VCaP (cell line): ENCODE measurements at regions not wholly inside any gene's neighbourhood (a gene's known extent, or its start where the extent isn't known, plus 50 kb on each side); places are given as distances from the start of the nearest gene placed in this dataset.
A peak's percentile ranks its signal among the peaks of the same experiment; 100 is the strongest.
"Not testable (repeated sequence)": the region's sequence is repeated elsewhere in the genome, so short reads cannot be mapped to it uniquely, and the experiment has no call there.

Experiments used
- H3K27ac ChIP-seq: fragments of 450-650 bp; 2 replicates; pipeline ENCODE4 v1.5.1; 2017
- CTCF ChIP-seq: fragments of 450-650 bp; conservative IDR thresholded peaks from 2 replicates; pipeline ENCODE4 v1.5.1; 2017; ENCODE audit warnings: mild to moderate bottlenecking, moderate library complexity

GRCh38 chr6:140002396-140003022 is 628.1 kb upstream of the CITED2 start:
- peak overlapping the region; percentile 61 for H3K27ac ChIP-seq
- TF ChIP-seq CTCF: no peak

- TF ChIP-seq CTCF: no peak
- H3K27ac ChIP-seq: peak overlapping the region; percentile 61
Observed at GRCh38 chr6:140001821-140002341, 627.4 kb upstream of the CITED2 start.

- TF ChIP-seq CTCF: no peak
- H3K27ac ChIP-seq: peak overlapping the region; percentile 61
Observed at GRCh38 chr6:140001005-140001404, 626.6 kb upstream of the CITED2 start.

GRCh38 chr6:139999661-140000060 is 625.2 kb upstream of the CITED2 start:
- not testable (repeated sequence) for H3K27ac ChIP-seq

- not testable (repeated sequence) for H3K27ac ChIP-seq
Observed at GRCh38 chr6:139998478-139998877, 624.0 kb upstream of the CITED2 start.

- no peak overlapping the region for H3K27ac ChIP-seq
- TF ChIP-seq CTCF: no peak
Observed at GRCh38 chr6:139996253-139996834, 621.9 kb upstream of the CITED2 start.

- H3K27ac ChIP-seq: no peak overlapping the region
- no peak for TF ChIP-seq CTCF
Observed at GRCh38 chr6:139994998-139995397, 620.5 kb upstream of the CITED2 start.

GRCh38 chr6:139990856-139991465 is 616.5 kb upstream of the CITED2 start:
- TF ChIP-seq CTCF: no peak
- H3K27ac ChIP-seq: peak overlapping the region; percentile 62
